GM19025 (cell line): ENCODE measurements at regions not wholly inside any gene's neighbourhood (a gene's known extent, or its start where the extent isn't known, plus 50 kb on each side); places are given as distances from the start of the nearest gene placed in this dataset.
"Not testable (repeated sequence)": the region's sequence is repeated elsewhere in the genome, so short reads cannot be mapped to it uniquely, and the experiment has no call there.

Experiments
- ATAC-seq: cut with Tn5 transposase; IDR thresholded peaks from one replicate; pipeline ENCODE4 v1.9.1; 2021; ENCODE audit warnings: mild to moderate bottlenecking, low read depth, moderate library complexity; ENCODE audit not compliant: unreplicated experiment

DNA sequence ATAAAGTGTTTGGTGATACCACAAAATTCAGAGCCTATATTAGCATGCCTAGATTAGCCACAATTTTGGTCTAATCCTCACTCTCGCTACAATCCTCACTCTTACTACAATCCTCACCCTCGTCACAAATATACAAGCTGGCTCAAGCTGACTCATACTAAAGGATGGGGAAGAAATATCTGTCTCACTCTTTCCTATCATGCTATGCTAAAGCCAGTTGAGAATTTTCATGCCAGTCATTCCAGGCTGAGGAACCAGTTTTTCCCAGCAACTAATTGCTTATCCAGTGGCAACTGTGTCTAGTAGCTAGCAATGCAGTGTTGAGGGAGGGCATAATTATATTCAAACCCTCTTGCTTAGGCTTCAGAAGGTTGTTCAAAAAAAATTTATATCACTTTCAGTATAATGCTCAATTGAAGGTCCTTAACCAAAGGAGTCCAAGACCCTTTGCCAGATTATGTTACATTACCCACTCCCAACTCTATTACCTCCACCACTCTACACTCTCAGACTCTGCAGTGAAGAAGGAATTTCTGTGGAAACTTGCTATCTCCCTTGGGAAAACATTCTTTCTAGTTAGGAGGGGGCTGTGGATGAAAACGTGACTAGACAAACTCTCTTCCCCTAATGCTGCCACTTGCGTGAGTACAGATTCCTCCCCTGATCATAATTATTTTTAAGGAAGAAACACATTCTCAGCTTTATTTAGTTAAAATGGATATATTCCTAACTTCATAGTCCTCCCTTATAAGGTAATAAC lies 810.3 kb upstream of the ACO1 start:
- no peak for ATAC-seq

DNA sequence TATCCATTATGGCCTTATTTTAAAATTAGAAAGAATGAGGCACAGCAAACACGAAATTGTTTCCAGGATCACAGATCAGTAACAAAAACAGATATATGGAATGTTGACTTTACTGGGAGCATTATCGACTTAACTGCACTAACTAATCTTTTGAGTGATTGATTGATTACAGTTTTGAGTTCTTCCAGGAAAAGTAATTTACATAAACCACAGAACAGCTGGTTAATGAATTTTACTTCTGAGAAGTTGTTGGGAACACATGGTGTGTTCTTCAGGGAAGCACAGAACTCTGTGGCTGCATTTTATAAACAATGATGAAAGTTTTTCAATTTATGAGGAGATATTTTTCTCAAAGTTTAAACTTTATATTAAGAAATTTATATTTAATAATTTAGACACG lies 802.4 kb upstream of the ACO1 start:
- no peak for ATAC-seq

DNA sequence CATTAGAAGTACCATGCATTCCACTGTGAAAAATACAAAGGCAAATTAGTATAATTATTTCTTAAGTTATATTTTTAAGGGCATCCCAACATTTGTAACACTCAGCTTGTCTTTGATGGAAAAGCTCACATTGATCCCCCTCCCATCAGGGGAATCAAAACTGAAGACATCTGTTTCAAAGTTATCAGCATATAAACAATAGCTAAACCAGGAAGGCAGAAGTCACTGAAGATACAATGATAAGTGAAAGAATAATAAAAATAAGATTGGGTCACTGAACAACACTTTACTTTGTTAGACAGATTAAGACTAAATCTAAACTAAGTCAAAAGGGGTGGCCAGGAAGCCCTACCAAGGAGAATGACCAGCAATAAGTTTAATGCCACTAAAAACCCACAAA lies 801.9 kb upstream of the ACO1 start:
- ATAC-seq: no peak

DNA sequence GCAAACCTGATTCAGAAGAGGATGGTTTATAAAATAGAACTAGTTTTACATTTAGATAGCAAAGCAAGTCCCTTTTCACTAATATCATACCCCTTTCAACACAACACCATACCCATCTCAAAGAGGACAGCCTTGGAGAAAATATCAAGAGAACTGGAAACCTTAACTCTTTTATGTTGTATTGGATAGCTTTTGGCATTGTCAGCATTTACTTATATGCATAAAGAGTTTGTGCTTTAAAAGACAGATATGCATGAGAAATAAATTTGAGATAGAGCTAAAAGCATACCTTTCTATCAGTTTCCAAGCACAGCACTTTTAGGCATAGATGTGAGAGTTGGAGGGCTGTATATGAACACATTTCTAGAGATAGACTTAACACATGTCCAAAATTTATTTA lies 799.3 kb upstream of the ACO1 start:
- no peak for ATAC-seq

DNA sequence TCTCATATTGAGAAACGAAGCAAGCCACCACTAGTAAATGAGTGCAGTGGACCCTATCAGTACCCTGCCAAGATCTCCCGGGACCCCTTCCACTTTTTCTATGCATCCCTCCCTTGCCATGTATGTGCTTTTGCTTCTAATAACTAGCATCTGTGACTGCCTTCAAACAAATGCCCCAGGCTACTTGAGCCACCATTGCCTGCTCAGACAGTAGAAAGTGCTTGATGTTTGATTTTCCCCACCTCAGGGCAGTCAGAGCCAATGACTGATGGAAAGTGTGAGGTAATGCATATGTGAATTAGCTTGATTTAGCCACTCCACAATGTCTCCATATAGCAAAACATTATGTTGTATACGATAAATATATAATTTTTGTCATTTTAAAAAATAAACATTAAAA lies 797.3 kb upstream of the ACO1 start:
- no peak for ATAC-seq

DNA sequence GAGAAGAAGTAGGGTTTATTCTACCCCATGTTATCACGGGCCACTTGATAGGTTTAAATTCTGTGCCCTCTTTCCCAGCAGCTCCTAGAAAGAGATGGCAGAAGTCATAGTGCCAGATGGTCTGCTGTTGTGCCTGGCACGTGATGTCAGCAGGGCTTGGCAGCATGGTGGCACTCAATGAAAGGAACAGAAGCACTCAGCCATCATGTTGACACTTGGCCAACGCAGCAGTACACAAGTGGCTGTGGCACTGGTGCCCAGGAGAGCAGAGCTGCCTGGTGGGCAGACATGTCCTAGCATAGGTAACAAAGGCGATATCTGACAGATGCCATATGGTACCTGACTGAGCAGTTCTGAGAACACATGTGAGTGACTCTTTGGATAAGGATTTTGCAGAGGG lies 796.4 kb upstream of the ACO1 start:
- no peak for ATAC-seq

DNA sequence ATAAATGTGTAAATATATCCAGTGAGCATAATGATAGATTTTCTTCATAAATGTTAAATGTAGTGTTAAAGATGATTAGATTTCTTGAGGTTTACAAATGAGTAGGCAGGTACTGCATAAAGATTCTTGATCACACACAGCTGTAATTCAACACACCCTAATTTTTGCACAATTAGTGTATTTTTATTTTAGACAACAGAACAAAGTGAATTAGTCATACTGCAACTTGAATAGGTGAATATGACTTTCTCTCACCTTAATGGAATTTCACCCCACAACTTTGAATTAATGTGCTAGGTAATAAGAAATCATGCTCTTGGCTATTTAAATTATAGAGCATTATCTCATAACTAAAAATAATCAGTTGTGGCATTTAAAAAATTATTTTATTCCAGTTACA lies 795.7 kb upstream of the ACO1 start:
- no peak for ATAC-seq

DNA sequence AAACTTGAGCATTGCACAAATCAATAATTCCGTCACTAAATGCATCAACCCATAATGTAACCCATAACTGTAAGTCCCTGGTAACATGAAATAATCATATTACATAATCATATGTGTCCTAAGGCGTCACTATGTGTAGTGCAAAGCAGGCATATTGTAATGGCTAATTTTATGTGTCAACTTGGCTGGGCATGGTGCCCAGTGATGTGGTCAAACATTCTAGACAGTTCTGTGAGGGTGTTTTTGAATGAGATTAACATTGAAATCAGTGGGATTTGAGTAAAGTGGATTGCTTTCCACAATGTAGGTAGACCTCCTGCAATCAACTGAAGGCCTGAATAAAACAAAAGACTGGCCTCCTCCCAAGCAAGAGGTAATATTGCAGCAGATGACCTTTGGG lies 794.4 kb upstream of the ACO1 start:
- no peak for ATAC-seq

DNA sequence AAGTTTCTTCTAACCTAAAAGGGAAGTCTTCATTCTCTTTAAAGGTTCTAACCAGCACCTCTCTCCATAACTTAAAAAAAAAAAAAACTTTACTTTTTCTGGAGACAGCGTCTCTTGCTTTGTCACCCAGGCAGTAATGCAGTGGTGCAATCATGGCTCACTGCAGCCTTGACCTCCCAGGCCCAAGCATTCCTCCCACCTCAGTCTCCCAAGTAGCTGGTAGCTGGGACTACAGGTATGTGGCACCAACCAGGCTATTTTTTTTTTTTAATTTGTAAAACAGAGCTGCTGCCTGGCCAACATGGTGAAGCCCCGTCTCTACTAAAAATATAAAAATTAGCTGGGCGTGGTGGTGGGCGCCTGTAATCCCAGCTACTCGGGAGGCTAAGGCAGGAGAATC lies 787.4 kb upstream of the ACO1 start:
- not testable (repeated sequence) for ATAC-seq

DNA sequence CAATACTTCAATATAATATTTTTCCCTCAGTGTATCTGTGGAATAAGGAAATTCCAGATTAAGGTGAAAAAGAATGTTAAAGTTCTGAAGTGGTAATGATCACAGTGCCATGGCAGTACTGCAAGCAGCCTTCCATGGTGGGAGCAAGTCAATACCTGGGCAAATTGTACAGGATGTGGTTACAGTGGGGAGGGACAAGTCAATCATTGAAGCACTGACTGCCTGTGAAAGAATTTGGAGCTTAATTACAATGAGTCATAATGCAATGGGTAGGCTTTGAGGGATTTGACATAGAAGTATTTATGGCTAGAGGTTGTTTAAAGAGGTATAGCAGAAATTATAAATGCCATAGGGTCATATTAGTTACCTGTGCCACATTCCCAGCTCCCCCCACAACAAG lies 786.5 kb upstream of the ACO1 start:
- peak; percentile 40 for ATAC-seq

DNA sequence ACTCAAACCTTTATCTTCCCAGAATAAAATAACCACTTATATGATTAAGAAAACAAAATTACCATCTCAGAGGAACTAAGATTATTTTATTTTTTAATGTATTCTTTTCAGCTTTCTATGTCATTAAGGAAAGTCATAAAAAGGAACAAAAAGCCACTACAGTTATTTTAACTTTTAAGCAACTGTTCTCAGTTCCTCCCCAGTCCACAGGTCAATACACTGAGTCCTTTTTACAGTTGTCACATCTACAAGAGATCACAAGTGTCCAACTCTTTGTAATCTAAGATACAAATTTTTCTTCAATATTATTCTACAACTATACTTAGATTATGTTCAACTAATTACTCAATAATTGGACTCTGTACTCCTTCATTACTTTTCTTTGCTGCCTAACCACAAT lies 782.8 kb upstream of the ACO1 start:
- ATAC-seq: no peak

DNA sequence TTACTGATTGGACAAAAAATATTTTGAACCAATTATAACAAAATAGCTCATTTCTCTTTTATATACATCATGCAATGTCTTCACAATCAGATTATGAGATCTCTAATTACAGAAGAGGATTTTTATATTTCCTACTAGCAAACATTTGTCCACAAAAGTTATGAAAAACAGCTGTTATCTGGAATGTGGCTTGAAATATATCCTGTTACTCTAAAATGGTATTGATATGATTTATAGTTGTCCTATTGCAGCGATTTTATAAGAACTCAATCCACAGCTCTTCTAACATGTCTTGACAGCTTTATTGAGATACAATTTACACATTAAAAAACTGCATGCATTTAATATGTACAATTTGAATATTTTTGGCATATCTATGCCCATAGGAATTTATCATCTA lies 779.9 kb upstream of the ACO1 start:
- ATAC-seq: no peak

DNA sequence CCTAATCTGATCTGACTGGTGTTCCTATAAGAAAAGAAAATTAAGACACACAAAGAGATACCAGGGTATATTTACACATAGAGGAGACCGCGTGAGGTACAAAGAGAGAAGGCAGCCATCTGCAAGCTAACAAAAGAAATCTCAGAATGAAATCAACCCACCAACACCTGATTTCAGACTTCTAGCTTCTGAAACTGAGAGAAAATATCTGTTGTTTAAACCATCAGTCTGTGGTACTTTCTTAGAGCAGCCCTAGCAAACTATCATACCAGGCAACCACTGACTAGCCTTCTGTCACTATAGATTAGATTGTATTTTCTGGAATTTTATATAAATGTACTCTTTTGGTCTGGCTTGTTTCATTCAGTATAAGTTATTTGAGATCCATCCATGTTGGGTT lies 779.3 kb upstream of the ACO1 start:
- no peak for ATAC-seq

DNA sequence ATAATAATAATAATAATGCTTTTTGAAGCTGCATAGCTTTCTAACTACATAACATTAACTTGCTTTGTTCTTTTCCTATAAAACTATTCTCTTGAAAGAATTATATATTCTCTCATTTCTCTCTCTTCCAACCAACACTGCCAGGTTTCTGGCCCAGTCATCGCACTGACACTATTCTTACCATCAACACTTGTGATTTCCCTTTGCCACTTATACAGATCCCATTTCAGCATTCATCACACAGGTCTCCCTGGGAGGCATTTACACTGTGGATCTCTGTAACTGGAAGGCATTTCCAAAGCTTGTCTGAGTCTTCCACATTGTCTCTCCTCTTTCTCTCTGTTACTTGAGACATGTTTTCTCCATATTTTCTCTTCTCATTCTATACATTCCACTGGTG lies 777.8 kb upstream of the ACO1 start:
- ATAC-seq: no peak

DNA sequence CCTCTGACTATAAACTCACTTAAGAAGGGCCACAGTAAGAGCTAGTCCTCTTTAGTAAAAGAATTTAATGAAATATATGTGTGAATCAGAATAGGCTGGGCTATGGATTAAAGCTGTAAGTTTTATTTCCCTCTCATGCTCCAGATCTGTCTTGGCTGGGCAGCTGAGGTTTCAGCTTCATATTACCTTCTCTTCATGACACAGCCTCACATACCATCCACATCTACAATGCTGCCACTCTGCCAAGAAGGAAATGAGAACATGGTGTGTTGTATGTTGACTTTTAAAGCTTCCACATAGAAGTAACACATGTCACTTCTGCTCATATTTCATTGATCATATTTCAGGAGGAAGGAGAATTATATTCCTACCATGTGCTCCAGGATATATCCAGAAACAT lies 776.0 kb upstream of the ACO1 start:
- no peak for ATAC-seq

DNA sequence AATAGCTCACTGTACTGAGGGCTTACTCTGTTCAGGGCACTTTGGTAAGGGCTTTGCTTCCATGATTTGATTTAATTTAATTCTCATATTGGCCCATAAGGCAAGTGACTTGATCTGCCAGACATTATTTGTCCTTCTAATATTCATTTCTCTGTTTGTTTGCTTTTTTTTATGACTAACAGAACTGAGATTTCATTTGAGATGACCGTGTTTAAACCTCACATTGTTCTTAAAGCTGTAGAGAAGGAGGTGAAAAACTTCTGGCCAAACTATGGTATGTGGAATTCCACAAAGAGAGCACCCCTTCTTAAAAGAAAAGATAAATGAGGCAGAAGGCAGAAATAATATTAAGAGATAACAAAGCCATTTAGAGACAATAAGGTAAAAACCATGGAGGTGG lies 775.6 kb upstream of the ACO1 start:
- ATAC-seq: no peak

DNA sequence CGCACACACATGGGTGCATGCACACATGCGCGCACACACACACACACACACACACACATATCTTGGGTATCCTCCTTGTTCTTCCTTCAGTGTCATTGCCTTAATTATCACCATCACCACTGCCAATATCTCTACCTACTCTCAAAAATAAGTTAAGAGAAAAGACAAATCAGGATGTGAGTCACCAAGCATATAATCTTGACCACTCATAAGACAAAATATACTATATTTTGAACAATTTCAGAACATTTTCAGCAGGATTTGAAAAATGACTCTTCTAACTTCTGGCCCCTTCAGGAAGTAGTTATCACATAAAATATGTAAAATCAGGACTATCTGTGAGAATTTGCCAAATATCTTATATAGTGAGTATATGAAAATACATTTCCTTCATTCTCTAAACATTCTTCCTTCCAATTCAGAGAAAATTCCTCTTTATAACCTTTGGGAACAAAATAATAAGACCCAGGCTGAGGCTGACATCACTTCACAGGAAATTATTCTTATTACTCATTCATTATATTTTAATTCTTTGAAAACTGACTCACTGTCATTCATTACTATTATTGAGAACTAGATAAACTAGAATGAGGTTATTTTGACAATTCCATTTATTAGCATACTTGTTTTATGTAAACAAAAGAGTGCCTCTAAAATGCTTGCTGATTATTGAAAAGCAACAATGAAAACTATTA lies 772.0 kb upstream of the ACO1 start:
- no peak for ATAC-seq

DNA sequence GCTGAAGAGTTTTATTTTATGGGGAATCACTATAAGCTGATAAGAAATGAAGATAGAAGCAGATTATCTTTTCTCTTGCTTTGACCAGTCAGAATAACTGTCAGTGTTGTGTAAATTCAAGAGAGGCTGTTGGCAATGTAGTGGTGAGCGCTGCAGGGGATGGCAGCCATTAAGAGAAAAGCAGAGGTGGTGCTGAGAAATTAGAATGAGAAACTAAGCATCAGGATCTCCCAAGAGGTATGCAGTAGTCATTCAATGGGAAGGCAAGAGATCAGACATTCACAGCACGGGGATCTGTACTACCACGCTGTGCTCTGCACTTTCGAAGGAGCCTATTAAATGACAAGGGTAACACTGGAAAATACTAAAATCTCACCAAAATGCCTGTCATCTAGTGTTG lies 768.5 kb upstream of the ACO1 start:
- ATAC-seq: no peak

DNA sequence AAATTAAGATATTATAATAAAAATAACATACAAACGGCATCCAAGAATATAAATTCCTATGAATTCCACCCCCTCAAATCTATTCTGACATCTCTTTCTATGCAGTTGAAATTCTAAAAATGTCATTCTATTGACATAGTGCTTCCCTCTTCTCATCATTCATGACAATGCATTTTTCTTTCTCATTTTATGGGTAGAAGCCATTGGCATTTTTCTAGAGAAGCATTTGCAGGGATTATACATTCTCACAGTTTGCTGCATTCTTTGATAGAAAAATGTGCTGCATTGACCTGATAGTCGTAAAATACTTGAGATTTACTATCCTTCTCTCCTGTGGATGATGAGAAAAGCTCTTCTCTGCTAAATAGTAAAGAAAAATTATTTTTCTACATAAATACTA lies 760.9 kb upstream of the ACO1 start:
- no peak for ATAC-seq

DNA sequence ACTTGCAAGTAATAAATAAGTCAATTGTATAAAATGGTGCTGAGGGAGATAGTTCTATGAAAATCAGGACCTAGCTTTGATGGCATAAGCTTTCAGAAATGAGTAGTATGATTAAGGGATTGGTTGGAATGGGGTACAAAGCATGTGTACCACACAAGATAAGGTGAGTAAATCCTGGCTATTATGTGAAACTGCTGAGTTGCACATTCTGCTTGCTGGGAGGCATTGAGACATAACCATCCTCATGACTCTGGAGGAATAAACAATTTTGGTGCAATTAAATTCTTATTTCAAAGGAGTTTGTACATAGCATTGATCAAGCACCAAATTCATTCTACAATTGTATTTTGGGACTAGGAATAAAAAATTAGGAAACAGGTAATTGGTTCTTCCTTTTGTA lies 755.2 kb upstream of the ACO1 start:
- no peak for ATAC-seq

DNA sequence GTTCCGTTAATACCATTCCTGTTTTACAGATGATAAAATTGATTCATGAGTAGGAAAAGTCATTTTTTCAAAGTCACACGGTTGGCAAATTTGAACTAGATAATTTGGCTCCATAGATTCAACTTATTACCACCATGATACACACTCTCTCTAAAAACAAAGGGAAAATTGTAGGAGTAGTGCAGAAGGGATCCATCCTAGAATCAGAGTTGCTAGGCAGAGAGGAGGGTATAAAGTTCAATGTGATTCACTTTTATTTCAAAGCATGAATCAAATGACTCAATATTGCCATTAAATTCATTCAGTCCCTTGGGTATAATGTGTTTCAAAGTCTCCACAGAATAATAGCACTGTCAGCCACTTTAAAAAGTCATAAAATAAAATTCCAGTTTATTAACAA lies 747.2 kb upstream of the ACO1 start:
- ATAC-seq: no peak

DNA sequence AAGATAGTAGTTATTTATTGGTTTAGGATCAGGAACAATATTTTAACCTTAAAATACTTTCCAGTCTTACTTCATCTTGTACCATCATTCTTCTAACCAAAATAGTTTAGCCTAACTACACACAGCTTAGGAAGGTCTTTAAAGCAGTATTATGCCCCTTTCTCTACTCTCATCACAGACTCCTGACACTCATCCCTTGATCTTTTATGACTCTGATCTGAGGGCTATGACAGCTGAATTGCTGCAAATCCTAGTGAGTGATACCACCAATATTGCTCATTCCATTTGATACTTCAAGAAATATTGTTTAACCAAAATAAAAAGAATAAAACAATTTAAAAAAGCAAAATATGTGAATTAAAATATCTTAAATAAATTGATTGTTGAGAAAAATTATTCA lies 746.6 kb upstream of the ACO1 start:
- ATAC-seq: no peak
